Type B pancreatic cell (in vitro differentiated cells): ENCODE measurements at regions not wholly inside any gene's neighbourhood (a gene's known extent, or its start where the extent isn't known, plus 50 kb on each side); places are given as distances from the start of the nearest gene placed in this dataset.

Experiments used
- DNase-seq: peaks from one replicate; pipeline ENCODE4 v3.0.0; 2021; ENCODE audit warnings: mixed read lengths; ENCODE audit not compliant: unreplicated experiment; ENCODE audit errors: extremely low spot score
- H3K27ac Mint-ChIP-seq: 2 replicates; pipeline ENCODE4 v1.8.0; 2021; ENCODE audit warnings: mild to moderate bottlenecking, mixed read lengths
- H3K27me3 Mint-ChIP-seq: 2 replicates; pipeline ENCODE4 v1.8.0; 2021; ENCODE audit warnings: mixed read lengths
- H3K36me3 Mint-ChIP-seq: 2 replicates; pipeline ENCODE4 v1.8.0; 2021; ENCODE audit warnings: mixed read lengths
- H3K4me1 Mint-ChIP-seq: one replicate; pipeline ENCODE4 v1.8.0; 2021; ENCODE audit warnings: mixed read lengths; ENCODE audit not compliant: unreplicated experiment
- H3K4me3 Mint-ChIP-seq: 2 replicates; pipeline ENCODE4 v1.8.0; 2021; ENCODE audit warnings: mild to moderate bottlenecking, mixed read lengths
- H3K9me3 Mint-ChIP-seq: 2 replicates; pipeline ENCODE4 v1.8.0; 2021; ENCODE audit warnings: mixed read lengths
- CTCF ChIP-seq: fragments of 200-600 bp; sonication (generic); conservative IDR thresholded peaks from 2 replicates; pipeline ENCODE4 v1.5.0; 2021; ENCODE audit warnings: antibody characterized with exemption, mild to moderate bottlenecking

- no peaks in the 10 kb centered on the region for H3K4me1 Mint-ChIP-seq
- no peaks in the 10 kb centered on the region for H3K9me3 Mint-ChIP-seq
- H3K27me3 Mint-ChIP-seq: peaks cover 2% of the 10 kb centered on the region
- TF ChIP-seq CTCF: no peak
- no peaks in the 10 kb centered on the region for H3K36me3 Mint-ChIP-seq
- no peak overlapping the region for H3K27ac Mint-ChIP-seq
- no peak overlapping the region for H3K4me3 Mint-ChIP-seq
- no peak for DNase-seq
Measured at GRCh38 chr3:146781606-146782005, 176.5 kb upstream of the PLSCR5 start.

GRCh38 chr3:146781059-146781458 lies 175.9 kb upstream of the PLSCR5 start:
- Mint-ChIP-seq H3K27ac (no peak overlapping the region), H3K36me3 (no peaks in the 10 kb centered on the region), H3K27me3 (peaks cover 2% of the 10 kb centered on the region), H3K9me3 (no peaks in the 10 kb centered on the region), H3K4me3 (no peak overlapping the region), H3K4me1 (no peaks in the 10 kb centered on the region)
- TF ChIP-seq CTCF: no peak
- DNase-seq: no peak

- Mint-ChIP-seq H3K4me3 (no peak overlapping the region), H3K27me3 (peaks cover 2% of the 10 kb centered on the region), H3K9me3 (no peaks in the 10 kb centered on the region), H3K27ac (no peak overlapping the region), H3K36me3 (no peaks in the 10 kb centered on the region), H3K4me1 (no peaks in the 10 kb centered on the region)
- TF ChIP-seq CTCF: no peak
- DNase-seq: no peak
Measured at GRCh38 chr3:146780251-146780650, 175.1 kb upstream of the PLSCR5 start.

- H3K27me3 Mint-ChIP-seq: peaks cover 2% of the 10 kb centered on the region
- no peak overlapping the region for H3K4me3 Mint-ChIP-seq
- peaks cover 7% of the 10 kb centered on the region for H3K9me3 Mint-ChIP-seq
- H3K36me3 Mint-ChIP-seq: no peaks in the 10 kb centered on the region
- H3K27ac Mint-ChIP-seq: no peak overlapping the region
- no peaks in the 10 kb centered on the region for H3K4me1 Mint-ChIP-seq
- TF ChIP-seq CTCF: no peak
- no peak for DNase-seq
Measured at GRCh38 chr3:146777941-146778340, 172.8 kb upstream of the PLSCR5 start.

GRCh38 chr3:146772211-146772743 lies 167.1 kb upstream of the PLSCR5 start:
- Mint-ChIP-seq H3K36me3 (no peaks in the 10 kb centered on the region), H3K4me3 (no peak overlapping the region), H3K9me3 (peaks cover 16% of the 10 kb centered on the region), H3K27me3 (no peaks in the 10 kb centered on the region), H3K27ac (no peak overlapping the region), H3K4me1 (peaks cover 9% of the 10 kb centered on the region)
- DNase-seq: no peak
- TF ChIP-seq CTCF: no peak

GRCh38 chr3:146770881-146771280 lies 165.7 kb upstream of the PLSCR5 start:
- H3K36me3 Mint-ChIP-seq: no peaks in the 10 kb centered on the region
- no peak for TF ChIP-seq CTCF

More at GRCh38 chr3:146770881-146771280, 165.7 kb upstream of the PLSCR5 start:
- Mint-ChIP-seq H3K27me3 (no peaks in the 10 kb centered on the region), H3K4me3 (no peak overlapping the region), H3K27ac (no peak overlapping the region), H3K4me1 (peaks cover 9% of the 10 kb centered on the region), H3K9me3 (peaks cover 16% of the 10 kb centered on the region)
- no peak for DNase-seq
